HEK293T (cell line): ENCODE measurements at regions not wholly inside any gene's neighbourhood (a gene's known extent, or its start where the extent isn't known, plus 50 kb on each side); places are given as distances from the start of the nearest gene placed in this dataset.

Source experiments
- CTCF ChIA-PET: fragments of 350-600 bp; formaldehyde crosslinking; extraction: SDS; loops from one replicate; lab custom pipeline; 2021; ENCODE audit warnings: antibody characterized with exemption, inconsistent platforms; lab: Yijun Ruan, JAX
- POLR2A ChIA-PET: fragments of 350-600 bp; formaldehyde crosslinking; extraction: SDS; loops from one replicate; lab custom pipeline; 2020; ENCODE audit warnings: antibody characterized with exemption, inconsistent platforms; lab: Yijun Ruan, JAX
- DNase-seq: peaks from one replicate; pipeline ENCODE4 v3.0.0; 2012; ENCODE audit warnings: mixed read lengths; ENCODE audit errors: extremely low spot score
- ARNT ChIP-seq: fragments of 450-650 bp; IDR thresholded peaks from 2 replicates; pipeline ENCODE4 v1.6.1; 2017; ENCODE audit warnings: mild to moderate bottlenecking
- BHLHE40 ChIP-seq: fragments of 450-650 bp; IDR thresholded peaks from 2 replicates; pipeline ENCODE4 v1.6.1; 2016; ENCODE audit warnings: mild to moderate bottlenecking, moderate library complexity, borderline replicate concordance
- CTBP1 ChIP-seq: fragments of 450-650 bp; IDR thresholded peaks from 2 replicates; pipeline ENCODE4 v1.6.1; 2016; ENCODE audit warnings: borderline replicate concordance
- ELF4 ChIP-seq: fragments of 450-650 bp; IDR thresholded peaks from 2 replicates; pipeline ENCODE4 v1.6.1; 2017; ENCODE audit warnings: antibody characterized with exemption
- FOXA1 ChIP-seq: fragments of 450-650 bp; IDR thresholded peaks from 2 replicates; pipeline ENCODE4 v1.6.1; 2016; ENCODE audit warnings: mild to moderate bottlenecking
- FOXK2 ChIP-seq: fragments of 450-650 bp; IDR thresholded peaks from 2 replicates; pipeline ENCODE4 v1.6.1; 2016; ENCODE audit warnings: mild to moderate bottlenecking
- FOXM1 ChIP-seq: fragments of 450-650 bp; IDR thresholded peaks from 2 replicates; pipeline ENCODE4 v1.6.1; 2017; ENCODE audit warnings: mild to moderate bottlenecking, borderline replicate concordance
- HDGF ChIP-seq: fragments of 450-650 bp; IDR thresholded peaks from 2 replicates; pipeline ENCODE4 v1.6.1; 2017; ENCODE audit warnings: antibody characterized with exemption, borderline replicate concordance
- L3MBTL2 ChIP-seq: fragments of 450-650 bp; conservative IDR thresholded peaks from 2 replicates; pipeline ENCODE4 v1.6.1; 2016; ENCODE audit warnings: mild to moderate bottlenecking
- LEF1 ChIP-seq: fragments of 450-650 bp; IDR thresholded peaks from 2 replicates; pipeline ENCODE4 v1.6.1; 2017; ENCODE audit warnings: mild to moderate bottlenecking, borderline replicate concordance
- NFRKB ChIP-seq: fragments of 450-650 bp; IDR thresholded peaks from 2 replicates; pipeline ENCODE4 v1.6.1; 2016; ENCODE audit warnings: mild to moderate bottlenecking, moderate library complexity
- SP1 ChIP-seq: fragments of 450-650 bp; IDR thresholded peaks from 2 replicates; pipeline ENCODE4 v1.6.1; 2017
- SUZ12 ChIP-seq: fragments of 450-650 bp; IDR thresholded peaks from 2 replicates; pipeline ENCODE4 v1.6.1; 2016; ENCODE audit warnings: mild to moderate bottlenecking
- TARDBP ChIP-seq: fragments of 450-650 bp; IDR thresholded peaks from 2 replicates; pipeline ENCODE4 v1.6.1; 2016
- ZNF384 ChIP-seq: fragments of 450-650 bp; IDR thresholded peaks from 2 replicates; pipeline ENCODE4 v1.6.1; 2016
- TF ChIP-seq, protein P1 (sequence below): fragments of 450-650 bp; IDR thresholded peaks from 2 replicates; pipeline ENCODE4 v1.6.1; 2016

GRCh38 chr6:95417856-95418255 lies 159.5 kb upstream of the MANEA start:
- CTCF ChIA-PET = interaction anchor here (0.6 to 1.1 kb wide), 2 partner anchors 506 to 1643 kb away, joined by 3 read pairs; no protein-coding TSS in a partner anchor
- POLR2A ChIA-PET = no interaction called here
- no peak for DNase-seq
- TF ChIP-seq ZNF384 = no peak
- no peak for TF ChIP-seq SP1
- no peak for TF ChIP-seq L3MBTL2
- no peak for TF ChIP-seq FOXM1
- no peak for TF ChIP-seq BHLHE40
- TF ChIP-seq HDGF = no peak
- TF ChIP-seq SUZ12 = no peak
- TF ChIP-seq CTBP1 = no peak
- TF ChIP-seq LEF1 = no peak
- no peak for TF ChIP-seq TARDBP
- TF ChIP-seq NFRKB = no peak
- TF ChIP-seq ARNT = no peak
- no peak for TF ChIP-seq FOXA1
- TF ChIP-seq, protein P1, sequence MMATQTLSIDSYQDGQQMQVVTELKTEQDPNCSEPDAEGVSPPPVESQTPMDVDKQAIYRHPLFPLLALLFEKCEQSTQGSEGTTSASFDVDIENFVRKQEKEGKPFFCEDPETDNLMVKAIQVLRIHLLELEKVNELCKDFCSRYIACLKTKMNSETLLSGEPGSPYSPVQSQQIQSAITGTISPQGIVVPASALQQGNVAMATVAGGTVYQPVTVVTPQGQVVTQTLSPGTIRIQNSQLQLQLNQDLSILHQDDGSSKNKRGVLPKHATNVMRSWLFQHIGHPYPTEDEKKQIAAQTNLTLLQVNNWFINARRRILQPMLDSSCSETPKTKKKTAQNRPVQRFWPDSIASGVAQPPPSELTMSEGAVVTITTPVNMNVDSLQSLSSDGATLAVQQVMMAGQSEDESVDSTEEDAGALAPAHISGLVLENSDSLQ = no peak
- no peak for TF ChIP-seq ELF4
- no peak for TF ChIP-seq FOXK2

- ChIA-PET POLR2A (no interaction called here), CTCF (no interaction called here)
- no peak for DNase-seq
- TF ChIP-seq SP1 = no peak
- TF ChIP-seq HDGF = no peak
- TF ChIP-seq TARDBP = no peak
- TF ChIP-seq NFRKB = no peak
- no peak for TF ChIP-seq ARNT
- TF ChIP-seq, protein P1 = no peak
Measured at GRCh38 chr6:95420792-95421191, 156.5 kb upstream of the MANEA start.

GRCh38 chr6:95423331-95423730 lies 154.0 kb upstream of the MANEA start:
- no peak for DNase-seq
- POLR2A ChIA-PET = no interaction called here
- CTCF ChIA-PET = no interaction called here
- TF ChIP-seq HDGF (no peak), CTBP1 (no peak), FOXA1 (no peak), ARNT (no peak), LEF1 (no peak), SP1 (no peak), FOXM1 (no peak), FOXK2 (no peak), ZNF384 (no peak), SUZ12 (no peak), ELF4 (no peak), TARDBP (no peak), NFRKB (no peak), L3MBTL2 (no peak), BHLHE40 (no peak)
- TF ChIP-seq, protein P1 = no peak

DNA sequence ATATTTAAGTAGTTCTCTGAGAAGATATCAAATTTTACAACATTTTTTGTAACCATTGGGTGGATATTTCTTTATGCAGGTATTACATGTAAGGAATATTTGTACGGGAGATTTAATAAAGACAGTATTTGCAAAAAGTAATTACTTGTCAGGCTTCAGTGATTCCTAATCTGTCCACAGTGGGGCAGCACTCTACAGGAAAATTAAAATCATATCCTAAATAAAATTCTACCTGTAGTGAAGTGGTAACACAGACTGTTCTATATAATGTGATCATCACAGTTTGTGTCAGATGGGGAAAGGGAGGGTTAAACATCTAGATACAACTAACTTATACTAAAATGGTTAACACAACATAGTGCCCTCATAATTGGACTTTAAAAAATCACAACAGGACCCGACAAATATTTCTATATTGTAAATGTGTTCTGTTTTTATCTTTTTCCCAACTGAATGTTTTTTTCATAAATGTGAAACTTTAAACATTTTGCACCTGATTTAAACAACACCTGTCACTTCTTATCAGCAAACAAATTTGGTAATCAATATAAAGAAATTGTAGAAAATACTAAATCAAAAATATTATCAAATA lies 145.6 kb upstream of the MANEA start:
- ChIA-PET CTCF (no interaction called here), POLR2A (no interaction called here)
- no peak for TF ChIP-seq SP1
- TF ChIP-seq ZNF384 = no peak
- no peak for TF ChIP-seq TARDBP
- TF ChIP-seq ARNT = no peak
- no peak for TF ChIP-seq FOXM1
- TF ChIP-seq CTBP1 = no peak
- TF ChIP-seq, protein P1 = no peak
- no peak for TF ChIP-seq FOXA1
- TF ChIP-seq ELF4 = no peak
- TF ChIP-seq SUZ12 = no peak
- no peak for TF ChIP-seq HDGF
- TF ChIP-seq FOXK2 = no peak
- no peak for TF ChIP-seq LEF1
- no peak for TF ChIP-seq L3MBTL2
- no peak for TF ChIP-seq BHLHE40
- TF ChIP-seq NFRKB = no peak
- peak; percentile 15 for DNase-seq

GRCh38 chr6:95439741-95440140 lies 137.6 kb upstream of the MANEA start:
- no peak for TF ChIP-seq NFRKB
- no peak for TF ChIP-seq CTBP1
- no peak for TF ChIP-seq ZNF384
- TF ChIP-seq SP1 = no peak
- TF ChIP-seq, protein P1 = no peak
- TF ChIP-seq FOXK2 = no peak
- no peak for TF ChIP-seq FOXA1
- no peak for TF ChIP-seq SUZ12
- no peak for TF ChIP-seq L3MBTL2
- TF ChIP-seq FOXM1 = no peak
- TF ChIP-seq ELF4 = no peak
- TF ChIP-seq BHLHE40 = no peak
- TF ChIP-seq TARDBP = no peak
- no peak for TF ChIP-seq HDGF
- no peak for TF ChIP-seq LEF1
- no peak for TF ChIP-seq ARNT
- ChIA-PET CTCF (no interaction called here), POLR2A (no interaction called here)

More at GRCh38 chr6:95439741-95440140, 137.6 kb upstream of the MANEA start:
- DNase-seq = no peak
